Brain microvascular endothelial cell (primary cell): ENCODE measurements at regions not wholly inside any gene's neighbourhood (a gene's known extent, or its start where the extent isn't known, plus 50 kb on each side); places are given as distances from the start of the nearest gene placed in this dataset.
"Not testable (repeated sequence)": the region's sequence is repeated elsewhere in the genome, so short reads cannot be mapped to it uniquely, and the experiment has no call there.

Experiments used
- DNase-seq: peaks from one replicate; pipeline ENCODE4 v3.0.0-alpha.2; 2020
- H3K27ac ChIP-seq: fragments of 250-450 bp; sonication (Bioruptor Pico); 2 replicates; pipeline ENCODE4 v1.5.1; 2020; ENCODE audit warnings: mild to moderate bottlenecking, moderate library complexity
- H3K27me3 ChIP-seq: fragments of 250-450 bp; sonication (Bioruptor Pico); replicated peaks from 2 replicates; pipeline ENCODE4 v1.5.1; 2020; ENCODE audit warnings: mild to moderate bottlenecking
- H3K36me3 ChIP-seq: fragments of 250-450 bp; sonication (Bioruptor Pico); replicated peaks from 2 replicates; pipeline ENCODE4 v1.5.1; 2020; ENCODE audit warnings: mild to moderate bottlenecking
- H3K4me3 ChIP-seq: 2 replicates; pipeline ENCODE4 v1.5.1; 2011; ENCODE audit warnings: low read depth, mild to moderate bottlenecking, control low read depth, low read length, moderate library complexity
- in situ Hi-C: cut with HindIII; loops from 2 replicates; pipeline ENCODE4 v1.10.0; 2017; ENCODE audit warnings: low sequenced_read_pairs, low pct_ligation_motif_present
- TF ChIP-seq, protein P1 (sequence below): IDR thresholded peaks from 2 replicates; pipeline ENCODE4 v1.5.1; 2011; ENCODE audit warnings: low read depth, mild to moderate bottlenecking, moderate library complexity, low read length, control low read depth, inconsistent platforms; ENCODE audit errors: missing control alignments

- H3K4me3 ChIP-seq, result no peak overlapping the region
- DNase-seq, result no peak
- H3K27me3 ChIP-seq, result no peaks in the 10 kb centered on the region
- TF ChIP-seq, protein P1, sequence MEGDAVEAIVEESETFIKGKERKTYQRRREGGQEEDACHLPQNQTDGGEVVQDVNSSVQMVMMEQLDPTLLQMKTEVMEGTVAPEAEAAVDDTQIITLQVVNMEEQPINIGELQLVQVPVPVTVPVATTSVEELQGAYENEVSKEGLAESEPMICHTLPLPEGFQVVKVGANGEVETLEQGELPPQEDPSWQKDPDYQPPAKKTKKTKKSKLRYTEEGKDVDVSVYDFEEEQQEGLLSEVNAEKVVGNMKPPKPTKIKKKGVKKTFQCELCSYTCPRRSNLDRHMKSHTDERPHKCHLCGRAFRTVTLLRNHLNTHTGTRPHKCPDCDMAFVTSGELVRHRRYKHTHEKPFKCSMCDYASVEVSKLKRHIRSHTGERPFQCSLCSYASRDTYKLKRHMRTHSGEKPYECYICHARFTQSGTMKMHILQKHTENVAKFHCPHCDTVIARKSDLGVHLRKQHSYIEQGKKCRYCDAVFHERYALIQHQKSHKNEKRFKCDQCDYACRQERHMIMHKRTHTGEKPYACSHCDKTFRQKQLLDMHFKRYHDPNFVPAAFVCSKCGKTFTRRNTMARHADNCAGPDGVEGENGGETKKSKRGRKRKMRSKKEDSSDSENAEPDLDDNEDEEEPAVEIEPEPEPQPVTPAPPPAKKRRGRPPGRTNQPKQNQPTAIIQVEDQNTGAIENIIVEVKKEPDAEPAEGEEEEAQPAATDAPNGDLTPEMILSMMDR, result no peak
- no peaks in the 10 kb centered on the region for H3K36me3 ChIP-seq
- in situ Hi-C loops, result no loop called here
- H3K27ac ChIP-seq, result no peak overlapping the region
Observed at GRCh38 chr9:87420884-87421283, 76.8 kb upstream of the DAPK1 start.

GRCh38 chr9:87421734-87422133, 75.9 kb upstream of the DAPK1 start:
- H3K36me3 ChIP-seq, result no peaks in the 10 kb centered on the region
- H3K4me3 ChIP-seq, result no peak overlapping the region
- no peaks in the 10 kb centered on the region for H3K27me3 ChIP-seq
- in situ Hi-C loops, result no loop called here
- no peak for DNase-seq
- TF ChIP-seq, protein P1, result no peak
- no peak overlapping the region for H3K27ac ChIP-seq

DNA sequence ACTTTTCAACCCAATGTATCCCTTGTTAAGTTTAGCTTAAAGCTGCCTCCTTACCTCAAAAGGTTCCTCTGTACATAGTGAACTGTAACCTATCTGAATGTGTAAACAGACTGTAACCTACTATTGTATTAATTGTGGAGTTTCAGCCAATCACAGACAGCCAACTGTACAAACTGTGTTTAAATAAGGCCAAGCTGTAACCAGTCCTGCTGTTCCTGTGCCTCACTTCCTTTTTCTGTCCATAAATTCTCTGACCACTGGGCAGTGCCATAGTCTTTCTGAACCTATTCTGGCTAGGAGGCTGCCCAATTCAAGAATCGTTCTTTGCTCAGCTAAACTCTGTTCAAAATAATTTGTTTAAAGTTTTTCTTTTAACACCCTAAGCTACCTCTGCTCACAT, 74.7 kb upstream of the DAPK1 start:
- H3K27me3 ChIP-seq, result no peaks in the 10 kb centered on the region
- H3K4me3 ChIP-seq, result no peak overlapping the region
- TF ChIP-seq, protein P1, result no peak
- no peak overlapping the region for H3K27ac ChIP-seq
- no peaks in the 10 kb centered on the region for H3K36me3 ChIP-seq
- in situ Hi-C loops, result no loop called here
- DNase-seq, result no peak

GRCh38 chr9:87423885-87424284, 73.8 kb upstream of the DAPK1 start:
- H3K27me3 ChIP-seq, in situ Hi-C loops, H3K36me3 ChIP-seq, H3K27ac ChIP-seq, DNase-seq, H3K4me3 ChIP-seq: not testable (repeated sequence)

DNA sequence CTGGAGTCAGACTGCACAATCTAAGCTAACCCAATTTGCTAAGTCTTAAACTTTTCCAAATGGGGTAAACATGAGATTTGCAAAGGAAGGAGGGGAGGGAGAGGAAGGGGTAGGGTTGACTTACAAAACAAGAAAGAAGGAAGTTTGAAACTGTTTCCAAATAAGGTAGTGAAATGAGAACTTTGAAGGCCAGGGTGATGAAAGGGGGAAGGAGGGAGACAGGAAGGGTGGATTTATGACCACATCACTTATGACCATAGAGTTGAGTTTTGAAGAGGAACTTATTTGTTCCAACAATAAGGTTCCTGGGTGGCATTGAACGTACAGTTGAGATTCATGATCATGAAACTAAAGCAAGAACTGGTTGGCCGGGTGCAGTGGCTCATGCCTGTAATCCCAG, 72.5 kb upstream of the DAPK1 start:
- TF ChIP-seq, protein P1, result no peak
- in situ Hi-C loops, result no loop called here
- no peak for DNase-seq

GRCh38 chr9:87427851-87428506, 69.7 kb upstream of the DAPK1 start:
- in situ Hi-C loops, result no loop called here
- Histone ChIP-seq H3K27ac (no peak overlapping the region), H3K36me3 (no peaks in the 10 kb centered on the region), H3K4me3 (no peak overlapping the region), H3K27me3 (no peaks in the 10 kb centered on the region)
- DNase-seq, result no peak
- TF ChIP-seq, protein P1, result no peak

More for the DNA sequence above, 72.5 kb upstream of the DAPK1 start:
- Histone ChIP-seq H3K4me3 (no peak overlapping the region), H3K27ac (no peak overlapping the region), H3K36me3 (no peaks in the 10 kb centered on the region), H3K27me3 (no peaks in the 10 kb centered on the region)
